Thyroid gland (tissue), 4 donors: ENCODE measurements at regions not wholly inside any gene's neighbourhood (a gene's known extent, or its start where the extent isn't known, plus 50 kb on each side); places are given as distances from the start of the nearest gene placed in this dataset.

Experiments used
- DNase-seq, 2 donors: peaks; one replicate each; pipeline ENCODE4 v3.0.0-alpha.2; 2019
- H3K27ac ChIP-seq, 3 donors: fragments of 200-600 bp; sonication (generic); 1 replicate in 2 of 3; 2 replicates in 1 of 3; pipeline ENCODE4 v1.5.1; 2016 to 2019; ENCODE audit warnings: mild to moderate bottlenecking in 1 of 3, moderate library complexity in 1 of 3
- H3K27me3 ChIP-seq: fragments of 200-600 bp; sonication (generic); one replicate; pipeline ENCODE4 v1.5.1; 2019
- H3K36me3 ChIP-seq, 2 donors: fragments of 200-600 bp; sonication (generic); one replicate each; pipeline ENCODE4 v1.5.1; 2016 to 2019
- H3K4me1 ChIP-seq, 2 donors: fragments of 200-600 bp; sonication (generic); one replicate each; pipeline ENCODE4 v1.5.1; 2017 to 2019
- H3K4me3 ChIP-seq, 3 donors: fragments of 200-600 bp; sonication (generic); replicated peaks in 1 of 3; 1 replicate in 2 of 3; 2 replicates in 1 of 3; pipeline ENCODE4 v1.5.1; 2016; ENCODE audit warnings: mild to moderate bottlenecking in 1 of 3
- H3K9me3 ChIP-seq: fragments of 200-600 bp; sonication (generic); one replicate; pipeline ENCODE4 v1.5.1; 2017
- POLR2A ChIP-seq, 2 donors: fragments of 450-650 bp; IDR thresholded peaks; one replicate each; pipeline ENCODE4 v1.6.1; 2017; ENCODE audit warnings: antibody characterized with exemption in 2 of 2, mild to moderate bottlenecking in 2 of 2, moderate library complexity in 1 of 2
- WGBS, 2 donors: methylation state at CpG; one replicate each; pipeline ENCODE4 v1.1.5; 2017; 5-methylcytosine and 5-hydroxymethylcytosine counted together
- intact Hi-C: fragments of 100-400 bp; cut with DNase I; formaldehyde crosslinking; loops from one replicate; pipeline ENCODE4 v1.15.1; 2023
- TF ChIP-seq, protein P1 (sequence below), 6 experiments: fragments of 200-600 bp in 3 of 6; fragments of 450-650 bp in 3 of 6; sonication (generic) in 3 of 6; IDR thresholded peaks; one replicate each; pipeline ENCODE4 v1.5.1; 2016 to 2019; ENCODE audit warnings: antibody characterized with exemption in 6 of 6, mild to moderate bottlenecking in 2 of 6, inconsistent platforms in 1 of 6, moderate library complexity in 1 of 6

DNA sequence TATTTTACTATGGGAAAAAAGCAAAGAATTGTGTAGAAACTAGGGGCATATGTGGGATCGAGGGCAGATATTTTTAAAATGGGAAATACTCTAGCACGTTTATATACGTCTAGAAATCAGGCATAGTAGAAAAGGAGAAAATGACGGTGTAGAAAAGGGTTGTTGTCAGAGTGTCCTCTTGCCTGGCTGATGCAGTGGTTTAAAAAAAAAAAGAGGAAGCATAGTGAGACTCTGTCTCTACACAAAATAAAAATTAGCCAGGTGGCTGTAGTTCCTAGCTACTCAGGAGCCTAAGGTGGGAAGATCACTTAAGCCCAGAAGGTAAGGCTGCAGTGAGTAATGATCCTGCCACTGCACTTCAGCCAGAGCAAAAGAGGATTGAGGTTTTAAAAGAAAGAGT is 64.7 kb upstream of the LRRC7 start:
- H3K27me3 ChIP-seq, result no peaks in the 10 kb centered on the region
- H3K27ac ChIP-seq, result no peak overlapping the region
- TF ChIP-seq, protein P1, sequence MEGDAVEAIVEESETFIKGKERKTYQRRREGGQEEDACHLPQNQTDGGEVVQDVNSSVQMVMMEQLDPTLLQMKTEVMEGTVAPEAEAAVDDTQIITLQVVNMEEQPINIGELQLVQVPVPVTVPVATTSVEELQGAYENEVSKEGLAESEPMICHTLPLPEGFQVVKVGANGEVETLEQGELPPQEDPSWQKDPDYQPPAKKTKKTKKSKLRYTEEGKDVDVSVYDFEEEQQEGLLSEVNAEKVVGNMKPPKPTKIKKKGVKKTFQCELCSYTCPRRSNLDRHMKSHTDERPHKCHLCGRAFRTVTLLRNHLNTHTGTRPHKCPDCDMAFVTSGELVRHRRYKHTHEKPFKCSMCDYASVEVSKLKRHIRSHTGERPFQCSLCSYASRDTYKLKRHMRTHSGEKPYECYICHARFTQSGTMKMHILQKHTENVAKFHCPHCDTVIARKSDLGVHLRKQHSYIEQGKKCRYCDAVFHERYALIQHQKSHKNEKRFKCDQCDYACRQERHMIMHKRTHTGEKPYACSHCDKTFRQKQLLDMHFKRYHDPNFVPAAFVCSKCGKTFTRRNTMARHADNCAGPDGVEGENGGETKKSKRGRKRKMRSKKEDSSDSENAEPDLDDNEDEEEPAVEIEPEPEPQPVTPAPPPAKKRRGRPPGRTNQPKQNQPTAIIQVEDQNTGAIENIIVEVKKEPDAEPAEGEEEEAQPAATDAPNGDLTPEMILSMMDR (IDR thresholded peaks at IDR 0.05), result no peak
- no peak for TF ChIP-seq POLR2A (IDR thresholded peaks at IDR 0.05)
- 79% methylated on average over 4 of the region's 4 CpGs for WGBS, 2 donors
- no peaks in the 10 kb centered on the region for H3K36me3 ChIP-seq
- H3K4me1 ChIP-seq, result no peaks in the 10 kb centered on the region
- intact Hi-C loops, result no loop called here
- no peak overlapping the region for H3K4me3 ChIP-seq
- no peaks in the 10 kb centered on the region for H3K9me3 ChIP-seq
- DNase-seq, result no peak

DNA sequence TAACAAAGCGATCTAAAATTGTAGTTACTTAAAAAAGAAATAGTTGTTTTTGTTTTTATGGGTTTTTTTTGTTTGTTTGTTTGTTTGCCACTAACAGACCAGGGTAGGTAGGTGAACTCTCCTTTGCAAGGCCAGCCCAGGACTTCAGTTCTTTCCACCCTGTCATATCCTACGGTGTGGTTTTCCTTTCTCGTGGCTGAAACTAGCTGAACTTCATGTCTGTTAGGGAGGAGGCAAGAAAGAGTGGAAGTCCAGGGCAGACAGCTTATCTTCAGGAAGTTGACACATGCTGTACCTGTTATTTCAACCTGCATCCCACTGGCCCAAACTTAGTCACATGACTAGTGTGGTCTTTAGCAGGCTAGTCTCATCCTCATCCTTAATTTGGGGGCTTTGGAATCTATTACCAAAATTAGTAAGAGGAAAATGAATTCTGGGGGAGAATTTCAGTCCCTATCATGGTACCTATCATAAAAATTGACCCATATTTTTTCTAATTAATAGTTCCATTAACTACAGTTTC is 62.9 kb upstream of the LRRC7 start:
- Histone ChIP-seq H3K27me3 (no peaks in the 10 kb centered on the region), H3K4me3 (no peak overlapping the region), H3K9me3 (no peaks in the 10 kb centered on the region), H3K36me3 (no peaks in the 10 kb centered on the region), H3K27ac (no peak overlapping the region), H3K4me1 (no peaks in the 10 kb centered on the region)
- no peak for TF ChIP-seq POLR2A (IDR thresholded peaks at IDR 0.05)
- TF ChIP-seq, protein P1 (IDR thresholded peaks at IDR 0.05), result no peak
- WGBS, 2 donors, result 55 to 60% methylated on average over 3 of the region's 3 CpGs
- intact Hi-C loops, result no loop called here
- no peak for DNase-seq

DNA sequence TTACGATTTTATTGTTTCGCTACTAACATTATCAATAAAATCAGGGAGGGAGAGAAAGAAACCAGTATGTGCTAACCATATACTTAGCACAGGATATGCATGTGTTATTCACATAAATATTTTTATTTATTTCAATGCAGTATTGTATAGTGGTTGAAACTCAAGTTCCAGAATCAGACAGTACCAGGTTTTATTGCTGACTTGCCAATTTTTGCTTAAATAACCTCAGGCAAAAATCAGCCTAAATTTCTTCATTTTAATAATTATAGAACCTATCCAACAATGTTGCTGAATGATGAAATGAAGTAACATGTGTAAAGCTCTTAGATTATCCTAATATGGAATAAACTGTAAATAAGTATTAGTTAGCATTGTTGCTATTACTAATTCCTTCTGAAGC is 61.4 kb upstream of the LRRC7 start:
- intact Hi-C loops, result no loop called here
- Histone ChIP-seq H3K27ac (no peak overlapping the region), H3K4me1 (no peaks in the 10 kb centered on the region), H3K36me3 (no peaks in the 10 kb centered on the region), H3K27me3 (no peaks in the 10 kb centered on the region), H3K4me3 (no peak overlapping the region), H3K9me3 (no peaks in the 10 kb centered on the region)
- 94% methylated on average over 2 of the region's 2 CpGs for WGBS, 2 donors
- no peak for DNase-seq
- TF ChIP-seq POLR2A (IDR thresholded peaks at IDR 0.05), result no peak
- TF ChIP-seq, protein P1 (IDR thresholded peaks at IDR 0.05), result no peak

DNA sequence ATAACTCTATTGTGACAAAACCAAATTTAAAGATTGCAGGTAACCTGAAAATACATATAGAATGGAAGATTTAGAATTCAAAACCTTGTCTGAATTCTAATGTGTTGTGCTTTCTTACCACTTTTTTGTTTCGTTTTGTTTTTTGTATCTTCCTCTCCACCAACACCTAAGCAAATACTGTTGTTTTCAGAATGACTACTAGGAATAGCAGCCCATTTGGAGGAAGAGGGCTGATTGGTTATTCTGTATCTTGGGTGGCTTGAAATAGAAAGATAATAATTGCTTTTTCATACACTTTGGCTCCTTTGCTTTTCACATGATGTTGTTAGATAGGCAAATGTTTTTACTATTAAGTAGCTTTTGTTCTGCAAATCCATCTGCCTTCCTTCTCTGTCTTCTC is 61.0 kb upstream of the LRRC7 start:
- WGBS, 2 donors, result 68 to 74% methylated on average over 1 of the region's 1 CpG
- DNase-seq, result no peak
- TF ChIP-seq, protein P1 (IDR thresholded peaks at IDR 0.05), result no peak
- TF ChIP-seq POLR2A (IDR thresholded peaks at IDR 0.05), result no peak

DNA sequence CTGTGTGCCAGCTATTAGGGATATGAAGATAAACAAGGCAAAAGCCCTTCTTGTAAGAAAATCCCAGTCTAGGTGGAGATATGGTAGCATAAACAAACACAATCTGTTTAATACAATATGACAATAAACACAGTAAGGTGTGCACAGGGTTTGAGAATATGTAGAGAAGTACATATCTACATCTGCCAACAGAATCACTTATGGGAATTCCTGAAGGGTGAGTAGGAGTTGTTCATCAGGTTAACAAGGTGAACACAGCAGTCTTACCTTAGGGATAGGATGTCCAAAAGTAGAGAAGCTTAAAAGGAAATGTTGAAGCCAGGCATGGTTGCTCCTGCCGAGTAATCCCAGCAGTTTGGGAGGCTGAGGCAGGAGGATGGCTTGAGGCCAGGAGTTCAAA is 57.7 kb upstream of the LRRC7 start:
- H3K27me3 ChIP-seq, result no peaks in the 10 kb centered on the region
- no peaks in the 10 kb centered on the region for H3K36me3 ChIP-seq
- no peaks in the 10 kb centered on the region for H3K9me3 ChIP-seq
- no peaks in the 10 kb centered on the region for H3K4me1 ChIP-seq
- TF ChIP-seq POLR2A (IDR thresholded peaks at IDR 0.05), result no peak
- TF ChIP-seq, protein P1 (IDR thresholded peaks at IDR 0.05), result no peak
- intact Hi-C loops, result no loop called here
- WGBS, 2 donors, result 82 to 93% methylated on average over 1 of the region's 1 CpG
- no peak overlapping the region for H3K4me3 ChIP-seq
- no peak for DNase-seq
- no peak overlapping the region for H3K27ac ChIP-seq

More for the DNA sequence above, 61.0 kb upstream of the LRRC7 start:
- intact Hi-C loops, result no loop called here
- Histone ChIP-seq H3K4me3 (no peak overlapping the region), H3K9me3 (no peaks in the 10 kb centered on the region), H3K4me1 (no peaks in the 10 kb centered on the region), H3K36me3 (no peaks in the 10 kb centered on the region), H3K27me3 (no peaks in the 10 kb centered on the region), H3K27ac (no peak overlapping the region)
